H1 (cell line): ENCODE measurements at regions not wholly inside any gene's neighbourhood (a gene's known extent, or its start where the extent isn't known, plus 50 kb on each side); places are given as distances from the start of the nearest gene placed in this dataset.

Source experiments
- CTCF ChIA-PET: fragments of 300-600 bp; sonication (Branson Sonifier 250); formaldehyde crosslinking; loops from one replicate; lab custom pipeline; 2021; ENCODE audit not compliant: partially characterized antibody; lab: Charles Lee
- POLR2A ChIA-PET: fragments of 300-600 bp; sonication (Branson Sonifier 250); formaldehyde crosslinking; loops from one replicate; lab custom pipeline; 2021; ENCODE audit warnings: inconsistent platforms; ENCODE audit not compliant: partially characterized antibody; lab: Charles Lee
- DNase-seq, 2 experiments: peaks; one replicate each; pipeline versions ENCODE4 v3.0.0 to v3.0.0-alpha.2; 2010 to 2022; ENCODE audit warnings: low spot score in 2 of 2, low read depth in 1 of 2, mixed read lengths in 1 of 2
- FAIRE-seq: peaks from 2 replicates; lab custom pipeline; 2011; peaks lifted over from hg19 to GRCh38; lab: Jason Lieb, UNC
- H2AFZ ChIP-seq: 2 replicates; pipeline ENCODE4 v1.8.1; 2012; ENCODE audit warnings: low read length, inconsistent platforms
- H2AK5ac ChIP-seq: 2 replicates; pipeline ENCODE4 v1.6.1; 2013; ENCODE audit warnings: low read depth, low read length
- H2BK120ac ChIP-seq: replicated peaks from 2 replicates; pipeline ENCODE3; 2013; ENCODE audit warnings: low read depth, low read length, inconsistent platforms
- H2BK12ac ChIP-seq: 2 replicates; pipeline ENCODE4 v1.6.1; 2013; ENCODE audit warnings: low read depth, low read length
- H2BK15ac ChIP-seq: 2 replicates; pipeline ENCODE4 v1.6.1; 2013; ENCODE audit warnings: low read length
- H2BK20ac ChIP-seq: 2 replicates; pipeline ENCODE4 v1.6.1; 2013; ENCODE audit warnings: low read length
- H2BK5ac ChIP-seq: 2 replicates; pipeline ENCODE4 v1.6.1; 2013; ENCODE audit warnings: low read depth, low read length
- H3K14ac ChIP-seq: 2 replicates; pipeline ENCODE4 v1.6.1; 2013; ENCODE audit warnings: inconsistent platforms; ENCODE audit not compliant: insufficient read length
- H3K18ac ChIP-seq: 2 replicates; pipeline ENCODE4 v1.6.1; 2013; ENCODE audit warnings: low read length; ENCODE audit errors: extremely low read depth
- H3K23ac ChIP-seq: 2 replicates; pipeline ENCODE4 v1.6.1; 2013; ENCODE audit warnings: inconsistent platforms; ENCODE audit not compliant: insufficient read length
- H3K23me2 ChIP-seq: 2 replicates; pipeline ENCODE4 v1.6.1; 2013; ENCODE audit warnings: low read depth, low read length
- H3K27ac ChIP-seq: 2 replicates; pipeline ENCODE4 v1.6.1; 2011; ENCODE audit warnings: low read depth, low read length, inconsistent platforms
- H3K27me3 ChIP-seq, 4 experiments: replicated peaks in 1 of 4; 1 replicate in 1 of 4; 2 replicates in 3 of 4; pipeline versions ENCODE4 v1.6.1 to v1.8.1; 2011 to 2013; ENCODE audit warnings: low read length in 3 of 4, mild to moderate bottlenecking in 3 of 4, inconsistent platforms in 2 of 4, mixed read lengths in 2 of 4, moderate library complexity in 1 of 4; ENCODE audit not compliant: control insufficient read depth in 3 of 4, insufficient read depth in 3 of 4; ENCODE audit errors: extremely low read depth in 1 of 4
- H3K36me3 ChIP-seq, 4 experiments: 2 replicates each; pipeline versions ENCODE4 v1.6.1 to v1.8.1; 2011 to 2013; ENCODE audit warnings: mild to moderate bottlenecking in 4 of 4, low read length in 3 of 4, moderate library complexity in 2 of 4, control low read depth in 1 of 4, inconsistent platforms in 1 of 4; ENCODE audit not compliant: insufficient read depth in 4 of 4, control insufficient read depth in 2 of 4
- H3K4ac ChIP-seq: replicated peaks from 2 replicates; pipeline ENCODE3; 2013; ENCODE audit warnings: low read length, low read depth, mixed read lengths, inconsistent platforms; ENCODE audit not compliant: insufficient read length
- H3K4me1 ChIP-seq, 4 experiments: replicated peaks in 1 of 4; 1 replicate in 1 of 4; 2 replicates in 3 of 4; pipeline versions ENCODE4 v1.6.1 to v1.8.1; 2011 to 2013; ENCODE audit warnings: low read length in 3 of 4, inconsistent platforms in 2 of 4, mixed read lengths in 1 of 4; ENCODE audit not compliant: insufficient read depth in 4 of 4, control insufficient read depth in 3 of 4
- H3K4me2 ChIP-seq, 2 experiments: 2 replicates each; pipeline versions ENCODE4 v1.6.1 to v1.8.1; 2011 to 2013; ENCODE audit warnings: low read depth in 2 of 2, low read length in 2 of 2, control low read depth in 1 of 2, inconsistent platforms in 1 of 2, mild to moderate bottlenecking in 1 of 2; ENCODE audit not compliant: insufficient read depth in 1 of 2
- H3K4me3 ChIP-seq, 4 experiments: fragments of 200-600, 300-600 bp in 1 of 4; sonication (generic), shearing (Covaris generic), sonication (Bioruptor Twin) in 1 of 4; 2 replicates each; pipeline versions ENCODE4 v1.5.1 to v1.8.1; 2011 to 2016; ENCODE audit warnings: low read length in 4 of 4, low read depth in 3 of 4, control low read depth in 2 of 4, inconsistent platforms in 2 of 4, mild to moderate bottlenecking in 2 of 4, mixed read lengths in 1 of 4, moderate library complexity in 1 of 4; ENCODE audit not compliant: insufficient read depth in 2 of 4; ENCODE audit errors: extremely low read depth in 1 of 4
- H3K56ac ChIP-seq: replicated peaks from 2 replicates; pipeline ENCODE3; 2013; ENCODE audit warnings: low read depth, mild to moderate bottlenecking, mixed read lengths, low read length, inconsistent platforms; ENCODE audit not compliant: insufficient read length
- H3K79me1 ChIP-seq: 2 replicates; pipeline ENCODE4 v1.6.1; 2013; ENCODE audit warnings: low read depth, low read length, control low read depth
- H3K79me2 ChIP-seq, 2 experiments: 2 replicates each; pipeline versions ENCODE4 v1.6.1 to v1.8.1; 2012 to 2013; ENCODE audit warnings: low read length in 2 of 2, mild to moderate bottlenecking in 2 of 2, inconsistent platforms in 1 of 2; ENCODE audit not compliant: insufficient read depth in 2 of 2, control insufficient read depth in 1 of 2
- H3K9ac ChIP-seq, 4 experiments: replicated peaks in 1 of 4; 1 replicate in 1 of 4; 2 replicates in 3 of 4; pipeline versions ENCODE4 v1.6.1 to v1.8.1; 2011 to 2013; ENCODE audit warnings: low read depth in 3 of 4, low read length in 3 of 4, control low read depth in 2 of 4, mild to moderate bottlenecking in 2 of 4, moderate library complexity in 2 of 4, inconsistent platforms in 1 of 4; ENCODE audit errors: extremely low read depth in 1 of 4
- H3K9me3 ChIP-seq, 2 experiments: 2 replicates each; pipeline versions ENCODE4 v1.6.1 to v1.8.1; 2012 to 2013; ENCODE audit warnings: mild to moderate bottlenecking in 2 of 2, moderate library complexity in 2 of 2, control low read depth in 1 of 2, inconsistent platforms in 1 of 2, low read depth in 1 of 2, low read length in 1 of 2, mixed read lengths in 1 of 2; ENCODE audit not compliant: insufficient read depth in 2 of 2
- H4K20me1 ChIP-seq, 2 experiments: replicated peaks in 1 of 2; 2 replicates each; pipeline versions ENCODE3 to v1.8.1; 2011 to 2013; ENCODE audit warnings: inconsistent platforms in 2 of 2, low read length in 2 of 2, mild to moderate bottlenecking in 1 of 2; ENCODE audit not compliant: insufficient read depth in 2 of 2, control insufficient read depth in 1 of 2
- H4K5ac ChIP-seq: 2 replicates; pipeline ENCODE4 v1.6.1; 2013; ENCODE audit warnings: low read length, low read depth, mixed read lengths, inconsistent platforms; ENCODE audit not compliant: insufficient read length
- H4K8ac ChIP-seq: 2 replicates; pipeline ENCODE4 v1.8.0; 2013; ENCODE audit warnings: mild to moderate bottlenecking, moderate library complexity, low read length, inconsistent platforms; ENCODE audit not compliant: insufficient read depth; ENCODE audit errors: extremely low read depth
- H4K91ac ChIP-seq: replicated peaks from 2 replicates; pipeline ENCODE3; 2013; ENCODE audit warnings: low read length, mixed read lengths, inconsistent platforms; ENCODE audit not compliant: insufficient read length
- SAP30 ChIP-seq: fragments of 300-600 bp; sonication (generic); IDR thresholded peaks from 2 replicates; pipeline ENCODE4 v1.7.1; 2012; ENCODE audit warnings: low read length, moderate library complexity, mild to moderate bottlenecking, inconsistent platforms; ENCODE audit not compliant: insufficient read depth, insufficient replicate concordance
- WGBS, 2 experiments: shearing (Covaris generic) in 1 of 2; methylation state at CpG; one replicate each; pipeline versions ENCODE4 v1.1.6 to v1.1.7; 2013 to 2015; ENCODE audit warnings: low lambda C conversion rate in 2 of 2, mixed read lengths in 2 of 2, inconsistent platforms in 1 of 2, low coverage in 1 of 2, missing lambda C conversion rate in 1 of 2; ENCODE audit not compliant: insufficient replicate concordance in 2 of 2, insufficient coverage in 1 of 2, insufficient read length in 1 of 2; ENCODE audit errors: extremely low coverage in 1 of 2, missing lambda C conversion rate in 1 of 2; 5-methylcytosine and 5-hydroxymethylcytosine counted together

DNA sequence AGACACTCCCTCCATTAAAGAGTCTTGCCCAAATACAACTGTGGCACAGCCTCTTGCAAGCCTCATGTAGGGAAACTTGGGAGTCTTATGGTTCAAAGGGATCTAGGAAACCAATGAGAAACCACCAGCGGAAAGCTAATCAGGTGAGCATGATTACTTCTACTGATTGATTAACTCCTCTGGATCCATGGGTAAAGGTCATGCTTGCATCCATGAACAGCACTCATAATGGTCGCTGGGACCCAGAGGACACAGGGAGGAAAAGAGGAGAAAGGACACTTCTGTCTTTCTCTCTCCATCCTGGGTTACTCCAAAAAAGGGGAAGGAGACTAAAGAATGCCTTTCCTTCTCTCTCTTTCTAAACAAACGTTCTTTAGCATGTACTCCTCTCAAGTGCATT lies 1397.2 kb downstream of the LRFN5 start:
- H3K14ac ChIP-seq = no peak overlapping the region
- H3K9ac ChIP-seq = no peak overlapping the region
- peaks cover 0 to 3% (median 0%) of the 10 kb centered on the region in 4 experiments; a peak in 2 of 8 replicates for H3K36me3 ChIP-seq
- H3K23me2 ChIP-seq = no peaks in the 10 kb centered on the region
- DNase-seq (no peak), FAIRE-seq (no peak)
- H2BK15ac ChIP-seq = no peak overlapping the region
- H3K4me1 ChIP-seq = no peaks in the 10 kb centered on the region
- H3K18ac ChIP-seq = no peak overlapping the region
- no peaks in the 10 kb centered on the region for H3K79me1 ChIP-seq
- ChIA-PET CTCF (no interaction called here), POLR2A (no interaction called here)
- TF ChIP-seq SAP30 = no peak
- no peak overlapping the region for H2BK20ac ChIP-seq
- H3K4me3 ChIP-seq = no peak overlapping the region
- H3K27ac ChIP-seq = no peak overlapping the region
- WGBS, 2 experiments = 90% methylated on average over 3 of the region's 3 CpGs; no CpG with 5 or more reads in 1 of the 2 experiments
- H3K79me2 ChIP-seq = no peaks in the 10 kb centered on the region
- no peaks in the 10 kb centered on the region for H4K20me1 ChIP-seq
- no peak overlapping the region for H4K91ac ChIP-seq
- H3K27me3 ChIP-seq = no peaks in the 10 kb centered on the region
- H3K9me3 ChIP-seq = peaks cover 38 to 43% of the 10 kb centered on the region in 2 experiments
- H3K4me2 ChIP-seq = no peak overlapping the region
- H4K8ac ChIP-seq = no peak overlapping the region
- H3K4ac ChIP-seq = no peak overlapping the region
- H4K5ac ChIP-seq = no peak overlapping the region
- H2AFZ ChIP-seq = no peak overlapping the region
- no peak overlapping the region for H3K23ac ChIP-seq
- H2BK120ac ChIP-seq = no peak overlapping the region
- H3K56ac ChIP-seq = no peak overlapping the region
- H2AK5ac ChIP-seq = no peak overlapping the region
- H2BK5ac ChIP-seq = no peak overlapping the region
- no peak overlapping the region for H2BK12ac ChIP-seq
